Mesodermal cell (in vitro differentiated cells): ENCODE measurements at regions not wholly inside any gene's neighbourhood (a gene's known extent, or its start where the extent isn't known, plus 50 kb on each side); places are given as distances from the start of the nearest gene placed in this dataset.

Experiments
- H3K27ac ChIP-seq: 2 replicates; pipeline ENCODE4 v1.7.0; 2013; ENCODE audit warnings: mild to moderate bottlenecking, low read depth, low read length, moderate library complexity; ENCODE audit not compliant: severe bottlenecking
- H3K36me3 ChIP-seq: 2 replicates; pipeline ENCODE4 v1.7.1; 2013; ENCODE audit warnings: mild to moderate bottlenecking, low read length, moderate library complexity; ENCODE audit not compliant: control insufficient read depth, insufficient read depth
- H3K4me1 ChIP-seq: one replicate; pipeline ENCODE4 v1.7.1; 2013; ENCODE audit warnings: mild to moderate bottlenecking, low read length; ENCODE audit not compliant: insufficient read depth, control insufficient read depth, poor library complexity, severe bottlenecking
- H3K4me3 ChIP-seq: 2 replicates; pipeline ENCODE4 v1.7.0; 2013; ENCODE audit warnings: low read length, control low read depth, mild to moderate bottlenecking; ENCODE audit not compliant: insufficient read depth, poor library complexity, severe bottlenecking; ENCODE audit errors: extremely low read depth
- H3K9me3 ChIP-seq: 2 replicates; pipeline ENCODE4 v1.7.1; 2013; ENCODE audit warnings: mild to moderate bottlenecking, low read length, moderate library complexity; ENCODE audit not compliant: control insufficient read depth
- WGBS, 2 experiments: methylation state at CpG; one replicate each; pipeline ENCODE4 v1.1.5; 2013; ENCODE audit warnings: missing lambda C conversion rate in 2 of 2; ENCODE audit not compliant: insufficient coverage in 2 of 2; 5-methylcytosine and 5-hydroxymethylcytosine counted together

DNA sequence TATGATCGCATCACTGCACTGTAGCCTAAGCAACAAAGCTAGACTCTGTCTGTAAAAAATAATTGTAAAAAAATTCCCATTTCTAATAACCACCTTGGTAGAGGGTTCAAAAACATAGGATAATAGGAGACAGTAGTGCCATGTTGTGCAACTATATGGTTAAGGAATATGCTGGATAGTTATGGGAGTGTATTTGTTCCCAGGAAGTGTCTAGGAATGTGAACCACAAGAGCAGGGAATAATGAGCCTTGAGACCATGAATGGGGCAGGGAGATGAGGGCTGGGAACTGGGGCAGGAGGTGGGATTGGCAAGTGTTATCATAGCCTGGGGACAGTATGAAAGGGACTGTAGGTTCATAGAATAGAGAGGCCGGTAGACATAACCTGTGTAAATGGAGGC lies 50.4 kb downstream of the RUSC2 start:
- Histone ChIP-seq H3K36me3 (peaks cover 18% of the 10 kb centered on the region), H3K9me3 (no peaks in the 10 kb centered on the region), H3K4me3 (no peak overlapping the region), H3K27ac (no peak overlapping the region), H3K4me1 (peaks cover 26% of the 10 kb centered on the region)
- WGBS, 2 experiments, result 93 to 100% methylated on average over 1 of the region's 2 CpGs

DNA sequence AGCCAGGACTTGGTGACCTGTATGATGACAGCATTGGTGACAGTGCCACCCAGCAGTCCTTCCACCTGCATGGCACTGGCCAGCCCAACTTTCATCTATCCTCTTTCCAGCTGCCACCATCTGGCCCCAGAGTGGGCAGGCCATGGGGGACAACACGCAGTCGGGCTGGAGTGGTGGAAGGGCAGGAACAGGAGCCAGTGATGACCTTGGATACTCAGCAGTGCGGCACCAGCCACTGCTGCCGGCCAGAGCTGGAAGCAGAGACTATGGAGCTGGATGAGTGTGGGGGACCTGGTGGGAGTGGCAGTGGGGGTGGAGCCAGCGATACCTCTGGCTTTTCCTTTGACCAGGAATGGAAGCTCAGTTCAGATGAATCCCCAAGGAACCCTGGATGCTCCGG lies 56.9 kb downstream of the RUSC2 start:
- Histone ChIP-seq H3K9me3 (no peaks in the 10 kb centered on the region), H3K36me3 (peaks cover 56% of the 10 kb centered on the region), H3K4me1 (no peaks in the 10 kb centered on the region), H3K4me3 (no peak overlapping the region), H3K27ac (no peak overlapping the region)
- WGBS, 2 experiments, result 96 to 97% methylated on average over 6 of the region's 6 CpGs

- Histone ChIP-seq H3K9me3 (no peaks in the 10 kb centered on the region), H3K27ac (no peak overlapping the region), H3K4me3 (no peak overlapping the region), H3K36me3 (peaks cover 49% of the 10 kb centered on the region), H3K4me1 (peaks cover 6% of the 10 kb centered on the region)
- WGBS, 2 experiments, result 99 to 100% methylated on average over 14 to 16 of the region's 16 CpGs
These were observed 57.1 kb upstream of the TESK1 start for GRCh38 chr9:35547889-35548418.

DNA sequence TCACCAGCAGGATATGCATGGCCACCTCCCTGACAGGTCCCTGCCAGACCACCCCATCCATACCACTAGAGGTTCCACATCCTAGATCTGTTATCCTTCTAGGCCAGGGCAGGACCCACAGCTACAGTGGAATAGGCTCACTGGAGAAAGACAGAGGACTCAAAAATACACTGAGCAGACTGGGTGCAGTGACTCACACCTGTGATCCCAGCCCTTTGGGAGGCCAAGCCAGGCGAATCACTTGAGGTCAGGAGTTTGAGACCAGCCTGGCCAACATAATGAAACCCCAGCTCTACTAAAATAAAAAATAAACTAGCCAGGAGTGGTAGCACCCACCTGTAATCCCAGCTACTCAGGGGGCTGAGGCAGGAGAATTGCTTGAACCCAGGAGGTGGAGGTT lies 56.5 kb upstream of the TESK1 start:
- H3K36me3 ChIP-seq, result peaks cover 49% of the 10 kb centered on the region
- peaks cover 10% of the 10 kb centered on the region for H3K4me1 ChIP-seq
- H3K4me3 ChIP-seq, result no peak overlapping the region
- no peak overlapping the region for H3K27ac ChIP-seq
- 75% methylated on average over 1 of the region's 1 CpG; no CpG with 5 or more reads in 1 of the 2 experiments for WGBS, 2 experiments
- no peaks in the 10 kb centered on the region for H3K9me3 ChIP-seq

- no peak overlapping the region for H3K4me3 ChIP-seq
- peaks cover 12% of the 10 kb centered on the region for H3K4me1 ChIP-seq
- H3K36me3 ChIP-seq, result peaks cover 48% of the 10 kb centered on the region
- 80 to 89% methylated on average over 3 to 4 of the region's 4 CpGs for WGBS, 2 experiments
- H3K9me3 ChIP-seq, result no peaks in the 10 kb centered on the region
- H3K27ac ChIP-seq, result no peak overlapping the region
These were observed 55.6 kb upstream of the TESK1 start for GRCh38 chr9:35549441-35549840.

- Histone ChIP-seq H3K36me3 (peaks cover 55% of the 10 kb centered on the region), H3K27ac (no peak overlapping the region), H3K9me3 (no peaks in the 10 kb centered on the region), H3K4me1 (peaks cover 12% of the 10 kb centered on the region), H3K4me3 (no peak overlapping the region)
- WGBS, 2 experiments, result 90 to 91% methylated on average over 3 to 4 of the region's 4 CpGs
These were observed 52.7 kb upstream of the TESK1 start for GRCh38 chr9:35552376-35552775.

GRCh38 chr9:35552837-35553236 lies 52.2 kb upstream of the TESK1 start:
- Histone ChIP-seq H3K27ac (no peak overlapping the region), H3K36me3 (peaks cover 55% of the 10 kb centered on the region), H3K4me3 (no peak overlapping the region), H3K9me3 (no peaks in the 10 kb centered on the region), H3K4me1 (peaks cover 12% of the 10 kb centered on the region)
- WGBS, 2 experiments, result 90 to 98% methylated on average over 3 of the region's 3 CpGs

DNA sequence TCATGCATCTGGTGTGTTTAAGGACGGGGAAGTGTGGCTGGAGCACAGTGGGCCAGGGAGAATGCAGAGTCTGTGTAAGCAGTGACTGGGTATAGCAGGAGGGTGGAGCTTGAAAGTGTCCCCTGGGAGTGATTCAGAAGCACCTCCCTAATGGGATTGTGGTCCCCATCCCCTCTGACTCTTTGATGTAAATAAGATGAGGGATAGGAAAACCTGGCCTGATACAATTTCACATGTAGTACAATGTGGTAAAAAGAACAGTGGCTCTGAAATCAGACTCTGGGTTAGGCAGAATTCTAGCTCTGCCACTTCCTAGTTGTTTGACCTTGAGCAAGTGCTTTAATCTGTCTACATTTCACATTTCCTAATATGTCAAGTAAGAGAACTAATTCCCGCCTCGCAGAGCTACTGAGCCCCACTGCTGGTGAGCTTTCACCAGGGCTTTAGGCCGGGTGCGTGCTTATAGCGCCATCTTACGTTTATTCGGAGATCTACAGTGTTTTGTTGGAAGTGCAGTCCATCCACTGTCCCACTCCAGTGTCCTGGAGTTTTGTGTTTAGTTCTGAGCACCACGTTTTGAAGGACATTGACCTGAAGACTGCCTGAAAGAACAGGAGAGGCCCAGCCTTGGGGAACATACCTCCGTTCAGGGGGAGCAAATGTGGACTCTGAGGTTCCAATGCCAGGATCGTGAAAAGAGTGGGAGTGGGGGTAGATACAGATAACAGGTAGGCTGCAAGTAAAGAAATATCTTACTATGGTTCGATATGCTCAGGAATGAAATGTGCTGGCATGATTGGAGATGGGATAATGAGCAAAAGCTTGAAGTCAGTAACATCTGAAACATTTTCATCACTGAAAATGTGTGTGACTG lies 51.2 kb upstream of the TESK1 start:
- peaks cover 55% of the 10 kb centered on the region for H3K36me3 ChIP-seq
- no peak overlapping the region for H3K27ac ChIP-seq
- 35 to 45% methylated on average over 8 to 9 of the region's 12 CpGs for WGBS, 2 experiments
- no peaks in the 10 kb centered on the region for H3K9me3 ChIP-seq
- H3K4me3 ChIP-seq, result no peak overlapping the region
- H3K4me1 ChIP-seq, result peaks cover 12% of the 10 kb centered on the region

- WGBS, 2 experiments, result 95 to 100% methylated on average over 10 to 12 of the region's 13 CpGs
These were observed 49.8 kb upstream of the TESK1 start for GRCh38 chr9:35555246-35555701.

More at GRCh38 chr9:35555246-35555701, 49.8 kb upstream of the TESK1 start:
- Histone ChIP-seq H3K4me3 (no peak overlapping the region), H3K27ac (no peak overlapping the region), H3K9me3 (no peaks in the 10 kb centered on the region), H3K36me3 (peaks cover 55% of the 10 kb centered on the region), H3K4me1 (peaks cover 12% of the 10 kb centered on the region)
